Activated T-cell treated with anti-CD3 and anti-CD28 coated beads for 48 hours (primary cell): ENCODE measurements at regions not wholly inside any gene's neighbourhood (a gene's known extent, or its start where the extent isn't known, plus 50 kb on each side); places are given as distances from the start of the nearest gene placed in this dataset.
"Not testable (repeated sequence)": the region's sequence is repeated elsewhere in the genome, so short reads cannot be mapped to it uniquely, and the experiment has no call there.

Experiments
- DNase-seq: peaks from one replicate; pipeline ENCODE4 v3.0.0-alpha.2; 2020; ENCODE audit warnings: low read depth

DNA sequence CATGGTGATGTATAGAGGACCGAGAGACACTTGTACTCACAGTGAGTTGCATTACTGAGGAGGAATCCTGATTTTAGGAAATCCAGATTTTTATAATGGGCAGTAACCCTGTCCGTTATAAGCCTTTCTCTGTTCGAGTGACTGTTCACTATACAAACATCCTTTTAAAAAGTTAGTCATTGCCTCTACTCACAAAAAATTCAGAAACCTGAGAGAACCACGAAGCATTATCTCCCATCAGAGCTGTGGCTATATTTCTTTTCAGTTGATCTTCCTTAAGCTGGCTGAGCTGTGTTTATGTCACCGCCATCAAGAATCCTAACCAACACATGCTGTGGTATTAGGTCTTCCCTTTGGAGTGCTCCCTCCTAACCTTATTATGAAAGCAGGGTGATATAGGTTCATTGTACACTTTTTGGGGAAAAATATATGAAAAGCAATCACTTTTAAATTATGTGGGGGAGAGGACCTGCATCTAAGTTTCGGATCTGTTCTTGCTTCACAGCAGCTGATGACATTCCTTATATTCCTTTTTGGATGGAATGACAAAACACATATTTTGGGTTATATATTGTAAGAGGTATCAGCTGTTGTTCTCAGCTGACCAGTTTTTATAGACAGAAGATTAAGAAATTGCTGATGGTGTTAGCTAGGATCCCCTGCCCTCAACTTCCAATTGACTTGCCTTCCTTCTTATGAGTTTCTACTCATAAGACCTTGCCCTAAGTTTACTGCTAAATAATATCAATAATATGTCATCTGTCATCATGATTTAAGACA lies 465.9 kb upstream of the RASGRP1 start:
- DNase-seq: no peak

DNA sequence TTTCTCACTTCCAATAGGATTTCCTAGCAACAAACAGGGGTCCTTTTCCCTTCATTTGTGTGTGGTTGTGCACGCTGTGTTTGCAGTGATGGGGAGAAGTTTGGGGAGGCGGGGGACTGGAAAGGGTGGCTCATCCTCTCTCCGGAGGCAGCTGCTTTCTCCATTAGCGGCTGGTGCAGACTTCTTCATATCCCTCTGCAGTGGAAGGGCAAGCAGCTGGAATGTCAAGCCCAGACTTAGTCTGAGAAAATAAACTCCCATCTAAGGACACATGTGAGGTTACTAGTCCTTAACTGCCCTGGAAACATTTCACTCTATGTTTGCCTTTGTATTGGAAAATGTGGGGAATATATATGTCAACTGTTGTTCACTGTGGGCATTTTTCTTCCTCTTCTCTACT lies 467.0 kb upstream of the RASGRP1 start:
- no peak for DNase-seq

DNA sequence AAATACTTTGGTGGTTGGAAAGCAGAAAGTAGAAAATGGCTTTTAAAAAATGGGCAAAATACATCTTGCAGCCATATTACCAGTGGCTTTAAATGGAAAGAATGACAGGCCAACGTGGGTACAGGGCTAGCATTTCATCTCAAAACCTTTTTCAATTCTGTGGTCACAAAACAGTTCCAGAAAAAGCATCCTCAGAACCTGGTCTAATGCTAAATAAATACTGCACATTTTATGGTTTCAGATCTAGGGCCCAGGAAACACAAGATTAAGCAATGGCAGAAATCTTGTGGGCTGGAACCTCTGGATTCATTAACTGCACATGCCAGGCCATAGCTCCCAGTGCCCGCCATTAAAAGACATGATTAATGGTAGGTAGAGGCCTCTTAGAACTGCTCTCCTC lies 470.2 kb upstream of the RASGRP1 start:
- no peak for DNase-seq

DNA sequence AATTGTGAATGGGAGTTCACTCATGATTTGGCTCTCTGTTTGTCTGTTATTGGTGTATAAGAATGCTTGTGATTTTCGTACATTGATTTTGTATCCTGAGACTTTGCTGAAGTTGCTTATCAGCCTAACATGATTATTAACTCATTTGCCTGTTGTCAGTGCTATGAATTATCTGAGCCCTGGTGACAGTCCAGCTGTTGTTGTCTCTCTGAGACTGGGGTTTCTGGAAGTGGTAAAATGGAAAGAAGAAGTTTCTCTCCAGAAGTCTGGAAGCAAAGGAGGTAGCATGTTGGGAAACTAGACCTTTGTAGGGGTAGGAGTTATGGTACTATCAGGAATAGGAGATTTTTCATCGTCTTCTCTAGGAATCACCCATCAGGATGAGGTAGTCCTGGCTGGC lies 473.0 kb upstream of the RASGRP1 start:
- DNase-seq: not testable (repeated sequence)

DNA sequence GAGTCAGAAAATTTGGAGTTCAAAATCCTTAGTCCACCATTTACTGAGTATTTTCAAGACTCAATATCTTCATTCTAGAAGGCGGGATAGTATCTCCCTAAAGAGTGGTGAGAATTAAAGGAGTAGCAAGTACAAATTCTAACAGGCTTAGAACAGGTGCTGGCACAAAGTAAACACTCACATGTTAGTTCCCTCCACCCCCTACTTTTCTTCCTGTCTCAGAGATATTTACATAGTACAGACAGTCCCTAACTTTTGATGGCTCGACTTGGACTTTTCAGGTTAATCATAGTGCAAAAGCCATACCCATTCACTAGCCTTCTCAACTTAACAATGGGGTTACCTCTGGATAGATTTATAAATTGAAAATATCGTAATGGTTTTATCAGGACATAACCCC lies 476.2 kb upstream of the RASGRP1 start:
- DNase-seq: no peak

DNA sequence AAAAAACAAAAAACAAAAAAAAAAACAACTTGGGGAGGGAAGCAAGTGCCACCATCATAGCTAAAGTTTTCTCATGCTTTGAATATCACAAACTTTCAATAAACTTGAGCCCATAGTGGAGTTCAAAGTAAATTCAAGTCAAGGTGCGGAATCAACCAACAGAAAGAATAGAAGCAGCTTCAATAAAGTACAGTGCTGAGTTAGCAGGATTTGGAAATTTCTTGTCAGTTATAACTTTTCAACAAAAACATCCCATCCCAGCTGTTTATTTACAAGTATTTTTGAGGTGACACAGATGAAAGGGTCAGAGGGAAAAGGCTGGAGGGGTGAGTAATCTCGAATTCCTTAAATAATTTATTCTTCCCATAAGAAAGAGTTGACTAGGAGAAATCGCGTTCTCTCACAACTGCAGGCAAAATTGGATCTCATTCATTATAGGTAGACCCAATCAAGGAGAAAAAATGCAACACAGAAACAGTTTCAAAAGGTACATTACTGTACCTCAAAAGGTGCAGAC lies 477.4 kb upstream of the RASGRP1 start:
- DNase-seq: no peak

DNA sequence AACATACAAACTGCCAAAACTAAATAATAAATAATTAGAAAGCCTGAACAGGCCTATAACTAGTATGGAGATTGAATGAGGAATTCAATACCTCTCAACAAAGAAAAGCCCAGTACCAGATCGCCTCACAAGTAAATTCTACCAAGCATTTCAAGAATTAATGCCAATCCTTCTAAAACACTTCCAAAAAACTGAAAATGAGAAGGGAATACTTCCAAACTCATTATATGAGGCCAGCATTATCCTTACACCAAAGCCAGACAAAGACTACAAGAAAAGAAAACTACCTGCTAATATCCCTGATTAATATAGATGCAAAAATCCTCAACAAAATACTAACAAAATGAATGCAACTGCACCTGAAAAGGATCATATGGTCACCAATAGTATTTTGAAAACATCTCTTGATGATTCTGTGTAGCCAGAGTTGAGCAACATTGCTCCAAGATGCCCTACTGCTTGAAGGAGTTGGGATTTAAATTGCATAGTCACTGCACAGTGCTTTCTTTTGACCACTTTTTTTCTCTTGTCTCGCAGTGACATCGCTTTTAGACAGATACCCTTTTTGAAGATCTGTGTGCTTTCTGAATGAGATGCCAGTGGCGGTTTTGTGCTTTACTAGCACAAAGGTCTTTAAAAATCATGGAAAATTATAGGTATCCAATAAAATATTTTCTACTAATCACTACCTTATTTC lies 487.2 kb upstream of the RASGRP1 start:
- DNase-seq: no peak

DNA sequence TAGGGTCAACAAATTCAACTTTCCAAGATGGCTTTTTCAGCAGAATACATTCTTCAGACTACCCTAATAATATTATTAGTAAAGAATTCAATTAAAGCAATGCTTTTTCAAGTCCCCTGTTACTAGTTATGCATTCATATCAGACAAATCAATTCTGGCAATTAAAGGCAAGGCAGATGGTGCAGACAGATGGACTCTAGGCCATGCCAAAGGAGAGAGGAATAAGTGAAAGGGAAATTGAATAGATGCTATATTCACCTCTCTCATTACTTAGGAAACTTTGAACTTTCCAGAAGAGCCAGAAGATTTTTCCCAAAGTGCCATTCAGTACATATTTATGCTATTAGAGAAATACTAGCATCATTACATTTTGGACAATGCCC lies 487.7 kb upstream of the RASGRP1 start:
- DNase-seq: no peak

DNA sequence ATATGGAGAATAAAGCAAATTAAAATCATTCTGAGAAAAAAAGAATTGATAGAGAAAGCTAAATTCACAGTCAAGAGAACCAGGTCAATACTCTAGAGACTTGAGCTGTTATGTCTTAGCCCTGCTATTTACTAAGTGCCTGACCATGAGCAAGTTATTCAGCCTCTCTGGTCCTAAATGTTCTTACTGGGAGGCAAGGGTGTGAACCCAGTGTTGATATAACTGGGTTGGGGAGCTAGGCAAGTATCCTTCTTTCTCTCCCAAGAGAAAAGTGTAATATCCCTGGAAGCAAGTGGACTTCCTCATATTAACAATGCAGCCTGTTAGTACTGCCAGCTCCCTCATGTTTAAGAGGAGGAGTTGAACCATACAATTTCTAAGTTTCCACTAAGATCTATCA lies 488.9 kb upstream of the RASGRP1 start:
- DNase-seq: no peak

DNA sequence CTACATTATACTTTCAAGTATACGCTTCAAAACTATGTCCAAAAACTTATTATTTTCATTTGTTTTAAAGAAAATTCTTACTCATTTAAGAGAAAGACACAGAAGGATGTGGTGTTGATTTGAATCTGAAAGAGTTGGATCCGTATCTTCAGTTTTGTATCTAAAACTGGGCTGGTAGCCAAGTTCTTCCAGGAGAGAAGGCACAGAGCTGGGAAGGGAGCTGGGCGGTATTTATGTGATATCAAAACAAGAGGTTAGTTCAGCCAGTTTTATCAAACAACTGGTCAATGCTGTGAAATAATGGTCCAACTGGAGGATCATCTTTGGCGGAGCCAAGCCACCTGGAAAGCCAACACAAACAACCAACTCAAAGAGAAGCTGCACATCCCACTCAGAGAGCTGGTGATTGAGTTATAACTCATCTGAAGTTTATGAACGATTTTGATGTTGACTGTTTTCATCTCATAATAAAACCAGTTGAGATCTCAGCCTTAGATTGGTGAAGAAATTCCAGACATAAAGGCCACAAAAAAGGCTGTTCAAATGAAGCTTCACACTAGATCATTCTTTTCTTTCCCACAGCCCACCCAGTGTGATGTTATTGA lies 489.6 kb upstream of the RASGRP1 start:
- DNase-seq: no peak

DNA sequence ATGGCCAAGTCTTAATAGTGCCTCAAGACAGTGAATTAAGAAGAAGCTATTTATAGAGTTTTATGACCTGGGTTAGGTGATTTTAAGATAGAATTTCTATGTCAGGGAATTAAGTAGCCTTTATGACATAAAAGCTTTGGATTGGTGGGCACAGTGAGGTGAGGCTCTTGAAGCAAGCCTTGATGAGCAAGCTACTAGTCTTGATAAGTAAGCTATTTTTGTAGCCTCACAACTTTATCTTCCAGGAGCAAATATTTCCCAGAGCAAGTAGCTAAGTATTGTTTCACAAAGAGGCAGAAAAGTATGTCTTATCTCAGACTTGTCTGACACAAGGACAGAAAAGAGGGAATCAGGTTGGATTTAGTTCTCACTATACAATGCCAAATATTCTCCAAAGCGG lies 491.7 kb upstream of the RASGRP1 start:
- DNase-seq: no peak

DNA sequence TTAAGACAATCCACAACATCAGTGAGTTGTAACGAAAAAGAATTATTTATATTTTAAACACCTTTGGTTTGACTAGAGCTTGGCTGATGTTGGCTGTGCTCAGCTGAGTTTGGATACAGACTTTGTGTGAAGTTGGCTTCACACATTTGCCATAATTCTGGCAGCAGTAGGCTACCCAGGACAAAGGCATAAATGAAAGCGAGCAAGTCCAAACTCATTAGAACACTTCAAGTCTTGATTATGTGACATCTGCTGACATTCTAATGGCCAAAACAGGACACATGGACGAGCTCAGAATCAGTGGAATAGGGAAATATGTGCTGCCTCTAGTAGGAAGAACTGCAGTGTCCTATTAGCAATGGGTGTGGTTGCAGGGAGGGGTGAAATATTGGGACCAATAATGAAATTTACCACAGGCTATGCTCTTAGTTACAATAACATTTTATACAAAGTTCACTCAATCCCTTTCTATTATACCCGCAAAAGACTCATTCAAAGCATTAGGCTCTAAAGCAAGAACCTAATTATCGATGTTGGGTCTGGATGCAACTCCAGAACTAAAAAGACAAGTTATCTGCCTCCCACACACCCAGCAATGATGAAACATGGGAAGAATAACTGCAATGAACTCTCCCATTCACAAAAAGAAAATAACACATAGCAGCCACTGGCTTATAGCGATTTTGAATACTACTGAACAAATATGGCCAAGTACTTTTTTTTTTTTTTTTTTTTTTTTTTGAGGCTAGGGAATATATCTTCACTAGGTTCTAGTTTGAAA lies 493.9 kb upstream of the RASGRP1 start:
- DNase-seq: no peak

DNA sequence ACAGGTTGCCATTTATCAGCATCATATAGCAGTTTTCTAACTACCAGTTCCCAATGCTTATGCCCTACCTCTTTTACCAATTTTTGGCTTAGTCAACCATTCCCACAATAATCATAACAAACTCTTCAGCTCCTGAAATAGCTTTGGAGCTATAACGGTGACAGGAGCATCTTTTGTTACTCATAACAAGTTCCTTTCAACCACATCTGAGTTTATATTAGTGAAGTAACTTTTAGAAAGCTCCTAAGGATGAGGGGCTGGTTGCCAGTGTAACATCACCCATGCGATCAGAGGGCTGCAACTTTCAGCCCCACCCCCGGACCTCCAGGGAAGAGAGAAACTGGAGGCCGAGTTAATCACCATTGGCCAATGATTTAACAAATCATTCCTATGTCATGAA lies 495.3 kb upstream of the RASGRP1 start:
- no peak for DNase-seq

DNA sequence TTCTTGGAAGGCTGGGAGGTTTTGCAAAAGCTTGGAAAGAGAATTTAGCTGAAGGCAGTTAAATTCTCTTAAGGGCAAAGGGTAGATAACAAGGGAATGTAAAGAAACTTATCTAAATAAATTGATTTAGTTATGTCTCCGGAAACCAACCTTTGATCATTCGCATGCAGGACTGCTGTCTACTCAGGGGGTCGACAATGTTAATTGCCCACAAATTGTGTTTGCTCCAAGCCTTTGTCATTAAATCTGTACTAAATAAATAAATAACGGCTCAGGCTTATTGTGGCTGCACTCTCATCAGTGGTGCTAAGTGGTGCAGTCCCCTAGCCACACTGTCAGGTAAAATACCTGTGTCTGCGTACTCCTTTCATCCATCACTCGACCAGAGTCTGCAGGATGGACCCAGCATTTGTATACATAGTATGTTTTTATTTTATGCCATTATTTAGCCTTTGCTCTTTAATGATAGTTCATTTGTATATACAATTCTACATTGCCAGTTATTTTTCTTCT lies 497.4 kb upstream of the RASGRP1 start:
- DNase-seq: no peak

DNA sequence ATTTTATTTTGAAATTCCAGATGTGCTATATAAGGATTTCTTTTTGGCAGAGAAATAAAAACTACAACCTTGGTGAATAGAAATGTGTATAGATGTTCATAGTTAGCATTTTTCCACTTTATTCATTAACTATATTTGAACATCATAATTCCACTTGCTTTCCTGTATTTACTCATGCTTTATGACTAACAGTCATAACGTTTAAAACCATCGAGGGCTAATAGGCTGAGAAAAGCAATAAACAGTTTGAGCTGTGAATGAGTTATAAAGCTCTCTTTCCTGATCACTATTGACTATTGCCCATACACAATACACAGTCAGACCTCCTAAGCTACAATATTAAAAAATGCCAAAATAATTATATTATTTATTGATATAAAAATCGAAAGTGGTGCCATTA lies 502.1 kb upstream of the RASGRP1 start:
- no peak for DNase-seq

DNA sequence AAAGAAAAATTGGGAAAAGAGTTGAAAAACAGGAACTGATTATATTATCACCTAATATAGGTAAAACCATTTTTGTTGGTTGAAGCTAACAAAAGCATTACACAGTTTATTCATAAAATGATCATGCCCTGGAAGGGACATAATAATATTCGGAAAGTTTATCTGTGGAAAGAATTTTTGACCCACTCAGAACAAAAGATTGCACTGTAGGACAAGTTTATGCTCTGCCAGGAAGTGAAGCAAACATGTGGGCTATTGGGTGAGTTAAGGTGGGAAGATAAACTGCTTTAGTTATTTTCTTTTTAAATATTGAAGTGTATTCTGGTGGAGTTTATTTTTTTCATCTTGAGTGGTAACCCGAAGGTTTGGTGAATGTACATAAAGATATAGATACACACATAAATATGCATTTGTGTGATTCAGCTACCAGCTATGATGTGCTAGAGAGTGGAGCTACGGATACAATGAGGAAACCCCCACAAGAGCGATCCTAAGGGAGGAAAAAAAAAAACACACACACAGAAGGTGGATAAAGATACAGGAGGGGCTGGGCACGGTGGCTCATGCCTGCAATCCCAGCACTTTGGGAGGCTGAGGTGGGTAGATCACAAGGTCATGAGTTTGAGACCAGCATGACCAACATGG lies 506.4 kb upstream of the THBS1 start:
- DNase-seq: no peak

DNA sequence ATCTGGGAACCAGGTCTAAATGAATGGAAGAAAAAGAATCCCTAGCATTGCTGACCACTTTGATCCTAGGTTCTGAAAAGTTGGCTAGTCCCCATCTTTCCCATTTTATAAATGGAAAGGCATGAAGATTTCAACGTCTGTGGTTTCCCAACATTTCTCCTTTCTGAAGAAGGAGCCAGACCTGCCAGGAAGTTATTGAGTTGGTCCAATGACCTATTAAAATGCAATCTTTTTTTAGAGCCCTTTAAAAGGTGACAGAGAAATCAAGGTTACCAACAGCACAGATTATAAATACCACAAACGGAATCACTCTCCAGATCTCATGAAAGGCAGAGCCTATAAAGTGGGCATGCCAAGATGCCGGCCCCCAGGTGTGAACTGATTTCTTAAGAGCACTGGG lies 505.6 kb upstream of the THBS1 start:
- no peak for DNase-seq

DNA sequence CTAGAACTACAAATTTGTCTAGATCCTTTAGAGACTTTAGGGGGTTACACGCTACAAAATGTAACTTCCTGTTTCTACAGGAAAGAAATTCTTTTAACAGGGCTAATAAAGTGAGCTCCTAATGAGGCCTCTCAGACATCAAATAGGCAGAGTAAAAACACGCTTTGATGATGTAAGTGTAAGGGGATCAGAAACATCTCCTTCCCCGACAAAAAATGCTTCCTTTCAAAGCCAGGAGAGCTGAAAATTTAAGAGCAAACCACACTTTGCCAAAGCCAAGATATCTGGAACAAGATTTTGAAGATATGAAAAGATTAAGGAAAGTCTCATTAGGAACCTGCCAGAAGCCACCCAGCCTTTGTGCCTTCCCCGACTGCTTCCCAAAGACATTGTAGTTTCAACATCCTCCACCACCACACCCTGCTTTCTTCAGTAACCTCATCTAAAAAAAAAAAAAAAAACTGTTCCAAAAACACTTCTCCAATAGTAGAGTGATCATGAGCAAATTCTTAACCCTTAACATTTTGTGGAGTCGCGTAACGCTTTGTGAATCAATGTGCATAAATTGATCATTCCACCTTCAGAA lies 505.0 kb upstream of the THBS1 start:
- DNase-seq: no peak

DNA sequence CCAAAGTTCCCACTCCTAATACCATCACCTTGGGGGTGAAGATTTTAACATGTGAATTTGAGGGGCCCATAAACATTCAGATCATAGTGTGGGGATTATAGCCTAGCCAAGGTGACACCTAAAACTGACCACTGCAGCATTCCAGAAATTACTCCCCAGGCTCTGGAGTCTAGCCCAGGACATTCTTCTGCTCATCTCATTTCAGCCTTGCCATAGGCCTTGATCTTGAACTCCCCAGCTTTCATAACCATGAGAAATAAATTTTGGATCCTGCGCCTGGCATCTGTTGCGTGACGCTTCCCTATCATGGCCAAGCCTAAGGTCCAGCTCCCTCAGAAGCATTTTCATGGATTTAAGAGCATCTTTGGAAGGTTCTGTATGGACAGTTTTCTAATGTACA lies 502.9 kb upstream of the THBS1 start:
- no peak for DNase-seq

DNA sequence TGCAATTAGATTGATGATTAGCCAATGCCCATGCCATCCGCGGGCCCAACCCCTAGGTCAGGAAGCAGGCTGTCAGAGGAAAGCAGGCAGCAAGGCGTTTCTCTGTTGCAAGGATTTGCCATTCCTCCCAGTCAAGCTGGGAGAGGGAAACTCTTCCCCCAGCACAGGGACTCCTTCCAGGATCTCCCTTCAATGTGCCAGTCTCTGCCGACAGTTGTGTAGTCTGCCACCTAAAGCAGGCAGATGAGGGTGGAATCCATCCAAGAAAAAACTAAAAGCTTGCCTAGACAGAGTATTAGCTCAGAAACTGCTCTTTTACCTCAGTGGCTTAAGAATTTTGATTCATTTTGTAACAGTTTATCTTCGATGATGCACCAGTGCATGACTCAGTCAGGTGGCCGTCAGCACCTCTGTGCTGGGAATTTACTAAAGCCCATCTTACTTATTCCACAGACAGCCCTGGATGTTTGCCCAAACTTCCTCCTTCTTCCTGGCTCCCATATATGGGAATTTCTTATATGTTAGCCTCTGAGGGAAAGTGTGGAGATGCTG lies 501.5 kb upstream of the THBS1 start:
- no peak for DNase-seq

DNA sequence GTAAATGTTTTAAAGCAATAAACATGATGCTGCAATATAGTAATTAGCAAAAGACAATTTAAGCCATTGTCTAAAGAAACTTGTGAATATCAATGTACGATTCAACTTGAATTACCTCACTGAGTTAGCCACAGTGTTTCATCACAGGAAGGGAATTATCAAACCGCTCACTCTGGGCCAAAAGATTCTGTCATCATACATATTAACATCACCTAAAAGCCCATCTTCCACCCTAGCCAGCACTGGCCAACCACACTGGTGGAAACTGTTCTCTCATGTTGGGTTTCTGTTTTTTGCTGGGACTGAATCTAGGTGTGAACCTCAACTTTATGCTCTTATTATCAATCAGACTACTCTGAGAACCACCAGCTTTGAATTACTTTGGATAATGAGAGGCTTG lies 497.7 kb upstream of the THBS1 start:
- DNase-seq: no peak
